SU-DHL-6 (cell line): ENCODE measurements at regions not wholly inside any gene's neighbourhood (a gene's known extent, or its start where the extent isn't known, plus 50 kb on each side); places are given as distances from the start of the nearest gene placed in this dataset.

Experiments
- H2AFZ ChIP-seq: fragments of 200-600 bp; sonication (generic); 2 replicates; pipeline ENCODE4 v1.6.1; 2014; ENCODE audit warnings: low read depth, mild to moderate bottlenecking, moderate library complexity, mixed read lengths, antibody characterized with exemption, low read length; ENCODE audit not compliant: severe bottlenecking
- H3F3A ChIP-seq: fragments of 200-600 bp; shearing (Covaris generic); 2 replicates; pipeline ENCODE4 v1.6.0; 2016; ENCODE audit warnings: antibody characterized with exemption, mild to moderate bottlenecking; ENCODE audit not compliant: insufficient read depth
- H3K27ac ChIP-seq: fragments of 200-600 bp; sonication (generic); 2 replicates; pipeline ENCODE4 v1.5.1; 2016; ENCODE audit warnings: low read depth, mild to moderate bottlenecking, low read length, moderate library complexity, mixed read lengths
- H3K27me3 ChIP-seq: fragments of 200-600 bp; sonication (generic), shearing (Covaris generic); 2 replicates; pipeline ENCODE4 v1.6.0; 2014; ENCODE audit warnings: mild to moderate bottlenecking, low read length
- H3K36me3 ChIP-seq: fragments of 200-600 bp; sonication (generic); 2 replicates; pipeline ENCODE4 v1.6.1; 2014; ENCODE audit warnings: mild to moderate bottlenecking, low read length, mixed read lengths
- H3K4me2 ChIP-seq: fragments of 300-600, 200-600 bp; shearing (Covaris generic), sonication (generic); 2 replicates; pipeline ENCODE4 v1.6.0; 2014; ENCODE audit warnings: low read length, low read depth, mild to moderate bottlenecking; ENCODE audit not compliant: poor library complexity, severe bottlenecking
- H3K4me3 ChIP-seq: fragments of 200-600 bp; sonication (generic); 2 replicates; pipeline ENCODE4 v1.5.1; 2014; ENCODE audit warnings: antibody characterized with exemption, low read length, mild to moderate bottlenecking, mixed read lengths; ENCODE audit not compliant: insufficient read depth, poor library complexity, severe bottlenecking
- H3K79me2 ChIP-seq: fragments of 200-600 bp; sonication (generic); 2 replicates; pipeline ENCODE4 v1.6.1; 2014; ENCODE audit warnings: mild to moderate bottlenecking, low read length, moderate library complexity; ENCODE audit not compliant: insufficient read depth
- H3K9ac ChIP-seq: fragments of 200-600 bp; sonication (generic); 2 replicates; pipeline ENCODE4 v1.7.0; 2014; ENCODE audit warnings: mild to moderate bottlenecking, low read length
- H3K9me2 ChIP-seq: fragments of 200-600 bp; sonication (generic); replicated peaks from 2 replicates; pipeline ENCODE4 v1.6.1; 2014; ENCODE audit warnings: low read length; ENCODE audit not compliant: insufficient read depth
- H3K9me3 ChIP-seq: fragments of 200-600 bp; sonication (generic); 2 replicates; pipeline ENCODE4 v1.6.1; 2014; ENCODE audit warnings: low read length, mixed read lengths; ENCODE audit not compliant: insufficient read depth
- H4K20me1 ChIP-seq: fragments of 200-600 bp; sonication (generic); 2 replicates; pipeline ENCODE4 v1.6.1; 2014; ENCODE audit warnings: low read depth, mild to moderate bottlenecking, antibody characterized with exemption, low read length, moderate library complexity, mixed read lengths
- EZH2phosphoT487 ChIP-seq: fragments of 200-600 bp; sonication (generic), shearing (Covaris generic); conservative IDR thresholded peaks from 2 replicates; pipeline ENCODE4 v1.6.1; 2018; ENCODE audit warnings: mild to moderate bottlenecking, antibody characterized with exemption, low read length, moderate library complexity, mixed read lengths
- TF ChIP-seq, protein P1 (sequence below): fragments of 200-600 bp; sonication (generic); IDR thresholded peaks from one replicate; pipeline ENCODE4 v1.5.1; 2017; ENCODE audit warnings: antibody characterized with exemption, mild to moderate bottlenecking, low read length, moderate library complexity; ENCODE audit not compliant: insufficient read depth, poor library complexity, severe bottlenecking

DNA sequence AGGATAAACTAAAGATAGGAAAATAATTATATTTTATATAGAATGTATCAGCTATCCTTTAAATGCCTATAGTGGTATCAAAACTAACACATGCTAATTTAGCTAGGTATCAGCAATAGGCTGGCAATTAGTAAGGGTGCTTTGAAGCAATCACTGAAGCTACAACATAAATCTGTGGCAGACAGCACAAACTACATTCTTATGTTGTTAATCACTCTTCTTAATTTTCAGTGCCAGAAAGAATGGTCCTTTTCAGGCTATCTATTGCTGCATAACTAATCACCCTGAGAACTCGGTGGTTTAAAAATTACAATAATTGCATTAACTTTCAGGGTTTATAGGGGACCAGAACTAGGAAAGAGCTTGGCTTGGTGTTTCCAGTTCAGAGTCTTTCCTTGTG is 963.1 kb downstream of the EFNB2 start:
- no peaks in the 10 kb centered on the region for H3K36me3 ChIP-seq
- H3K79me2 ChIP-seq: no peaks in the 10 kb centered on the region

DNA sequence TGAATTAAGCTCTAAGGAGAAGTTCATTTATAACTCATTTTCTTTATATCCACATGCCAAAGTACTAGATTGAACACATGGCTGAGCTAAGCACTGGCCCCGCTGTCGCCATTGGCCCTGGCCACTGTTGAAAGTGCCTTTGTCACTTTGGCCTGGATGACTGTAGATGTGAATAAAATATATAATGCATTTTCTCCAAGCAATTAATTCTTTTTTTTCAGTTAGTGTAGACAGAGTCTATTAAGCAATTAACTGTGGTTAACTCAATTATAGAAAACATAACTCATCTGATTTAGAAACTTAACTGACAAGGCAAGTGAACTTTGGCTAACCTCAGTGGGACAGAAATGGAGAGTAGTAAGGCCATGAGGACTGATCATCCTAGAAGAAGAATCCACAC is 965.6 kb downstream of the EFNB2 start:
- Histone ChIP-seq H3K4me2 (no peak overlapping the region), H3K9ac (no peak overlapping the region), H4K20me1 (no peaks in the 10 kb centered on the region), H3K9me2 (no peaks in the 10 kb centered on the region), H3F3A (no peaks in the 10 kb centered on the region), H3K4me3 (no peak overlapping the region), H2AFZ (no peak overlapping the region), H3K36me3 (no peaks in the 10 kb centered on the region), H3K27ac (no peak overlapping the region), H3K9me3 (no peaks in the 10 kb centered on the region), H3K27me3 (no peaks in the 10 kb centered on the region), H3K79me2 (no peaks in the 10 kb centered on the region)
- TF ChIP-seq, protein P1, sequence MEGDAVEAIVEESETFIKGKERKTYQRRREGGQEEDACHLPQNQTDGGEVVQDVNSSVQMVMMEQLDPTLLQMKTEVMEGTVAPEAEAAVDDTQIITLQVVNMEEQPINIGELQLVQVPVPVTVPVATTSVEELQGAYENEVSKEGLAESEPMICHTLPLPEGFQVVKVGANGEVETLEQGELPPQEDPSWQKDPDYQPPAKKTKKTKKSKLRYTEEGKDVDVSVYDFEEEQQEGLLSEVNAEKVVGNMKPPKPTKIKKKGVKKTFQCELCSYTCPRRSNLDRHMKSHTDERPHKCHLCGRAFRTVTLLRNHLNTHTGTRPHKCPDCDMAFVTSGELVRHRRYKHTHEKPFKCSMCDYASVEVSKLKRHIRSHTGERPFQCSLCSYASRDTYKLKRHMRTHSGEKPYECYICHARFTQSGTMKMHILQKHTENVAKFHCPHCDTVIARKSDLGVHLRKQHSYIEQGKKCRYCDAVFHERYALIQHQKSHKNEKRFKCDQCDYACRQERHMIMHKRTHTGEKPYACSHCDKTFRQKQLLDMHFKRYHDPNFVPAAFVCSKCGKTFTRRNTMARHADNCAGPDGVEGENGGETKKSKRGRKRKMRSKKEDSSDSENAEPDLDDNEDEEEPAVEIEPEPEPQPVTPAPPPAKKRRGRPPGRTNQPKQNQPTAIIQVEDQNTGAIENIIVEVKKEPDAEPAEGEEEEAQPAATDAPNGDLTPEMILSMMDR: no peak
- no peak for TF ChIP-seq EZH2phosphoT487

More for the DNA sequence above, 963.1 kb downstream of the EFNB2 start:
- H3K9me2 ChIP-seq: no peaks in the 10 kb centered on the region
- H3K4me3 ChIP-seq: no peak overlapping the region
- no peaks in the 10 kb centered on the region for H3K9me3 ChIP-seq
- no peak overlapping the region for H2AFZ ChIP-seq
- no peak overlapping the region for H3K27ac ChIP-seq
- H3K4me2 ChIP-seq: no peak overlapping the region
- no peak overlapping the region for H3K9ac ChIP-seq
- H4K20me1 ChIP-seq: no peaks in the 10 kb centered on the region
- H3K27me3 ChIP-seq: no peaks in the 10 kb centered on the region
- no peaks in the 10 kb centered on the region for H3F3A ChIP-seq
- TF ChIP-seq EZH2phosphoT487: no peak
- TF ChIP-seq, protein P1: no peak

DNA sequence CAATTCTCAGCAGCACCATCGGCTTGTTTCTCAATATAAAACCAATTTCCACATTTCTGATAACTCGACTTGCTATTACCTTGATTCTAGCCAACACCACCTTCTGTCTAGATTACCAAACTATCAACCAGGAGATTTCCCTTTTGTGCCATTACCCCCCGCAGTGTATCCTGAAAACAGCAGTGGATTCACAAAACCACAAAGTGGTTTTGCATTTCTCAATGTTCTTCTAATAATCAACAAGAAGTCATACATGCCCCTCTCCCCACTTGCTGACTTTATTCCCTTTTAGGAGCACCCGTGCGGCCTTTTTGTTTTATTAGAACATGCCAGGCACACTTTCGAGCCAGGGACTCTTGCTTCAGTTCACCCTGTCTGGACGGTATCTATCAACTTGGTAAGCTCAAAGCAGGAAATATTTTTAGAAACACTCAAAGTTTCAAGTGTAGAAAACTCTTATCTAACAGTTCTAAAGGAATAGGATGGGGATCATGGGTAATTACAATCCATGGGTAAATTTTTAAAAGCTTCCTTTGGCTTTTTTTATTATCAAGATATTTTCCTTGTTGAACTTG is 967.4 kb downstream of the EFNB2 start:
- no peaks in the 10 kb centered on the region for H3K27me3 ChIP-seq
- no peaks in the 10 kb centered on the region for H3K9me3 ChIP-seq
- no peaks in the 10 kb centered on the region for H3K36me3 ChIP-seq
- H3F3A ChIP-seq: no peaks in the 10 kb centered on the region
- H3K79me2 ChIP-seq: no peaks in the 10 kb centered on the region
- no peaks in the 10 kb centered on the region for H3K9me2 ChIP-seq
- no peak overlapping the region for H3K4me2 ChIP-seq
- H4K20me1 ChIP-seq: no peaks in the 10 kb centered on the region
- no peak overlapping the region for H3K4me3 ChIP-seq
- no peak overlapping the region for H3K9ac ChIP-seq
- H2AFZ ChIP-seq: no peak overlapping the region
- TF ChIP-seq, protein P1: no peak
- TF ChIP-seq EZH2phosphoT487: no peak
- H3K27ac ChIP-seq: no peak overlapping the region
